Fibroblast of skin of right biceps (primary cell): ENCODE measurements at regions not wholly inside any gene's neighbourhood (a gene's known extent, or its start where the extent isn't known, plus 50 kb on each side); places are given as distances from the start of the nearest gene placed in this dataset.

Experiments
- DNase-seq: peaks from one replicate; pipeline ENCODE4 v3.0.0-alpha.2; 2013

DNA sequence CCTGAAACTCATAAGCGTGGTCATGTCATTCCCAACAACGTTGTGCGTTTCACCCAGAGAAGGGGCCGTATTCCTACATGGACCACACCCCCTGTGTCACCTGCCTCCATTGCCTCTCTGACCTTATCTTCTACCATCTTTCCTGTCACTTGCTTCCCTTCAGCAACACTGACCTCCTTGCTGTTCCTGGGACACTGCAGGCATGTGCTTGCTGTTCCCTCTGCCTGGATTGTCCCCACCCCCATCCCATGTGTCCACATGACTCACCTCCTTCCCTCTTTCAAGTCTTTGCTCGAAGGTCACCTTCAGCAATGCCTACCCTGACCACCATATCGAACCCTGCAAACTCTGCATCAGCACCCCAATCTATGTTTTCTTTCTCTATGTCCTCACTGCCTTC lies 133.2 kb upstream of the ZNF618 start:
- no peak for DNase-seq

GRCh38 chr9:113746486-113746885 lies 129.6 kb upstream of the ZNF618 start:
- DNase-seq, result no peak

DNA sequence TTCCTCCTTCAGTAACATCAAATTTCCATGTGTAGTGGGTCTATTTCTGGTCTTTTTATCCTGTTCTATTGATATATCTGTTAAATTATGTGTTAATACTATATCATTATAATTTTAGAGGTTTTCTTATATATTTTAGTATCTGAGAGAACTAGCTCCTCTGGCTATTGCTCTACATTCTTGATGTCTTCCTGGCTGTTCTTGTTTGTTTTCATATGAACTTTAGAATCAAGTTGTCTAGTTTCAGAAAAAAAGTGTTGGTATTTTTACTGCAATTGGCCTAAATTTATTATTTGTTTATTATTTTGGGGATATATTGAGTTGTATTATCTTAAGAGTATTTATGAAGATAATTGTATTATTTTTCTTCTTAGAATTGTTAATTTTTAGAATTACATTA lies 128.0 kb upstream of the ZNF618 start:
- no peak for DNase-seq

DNA sequence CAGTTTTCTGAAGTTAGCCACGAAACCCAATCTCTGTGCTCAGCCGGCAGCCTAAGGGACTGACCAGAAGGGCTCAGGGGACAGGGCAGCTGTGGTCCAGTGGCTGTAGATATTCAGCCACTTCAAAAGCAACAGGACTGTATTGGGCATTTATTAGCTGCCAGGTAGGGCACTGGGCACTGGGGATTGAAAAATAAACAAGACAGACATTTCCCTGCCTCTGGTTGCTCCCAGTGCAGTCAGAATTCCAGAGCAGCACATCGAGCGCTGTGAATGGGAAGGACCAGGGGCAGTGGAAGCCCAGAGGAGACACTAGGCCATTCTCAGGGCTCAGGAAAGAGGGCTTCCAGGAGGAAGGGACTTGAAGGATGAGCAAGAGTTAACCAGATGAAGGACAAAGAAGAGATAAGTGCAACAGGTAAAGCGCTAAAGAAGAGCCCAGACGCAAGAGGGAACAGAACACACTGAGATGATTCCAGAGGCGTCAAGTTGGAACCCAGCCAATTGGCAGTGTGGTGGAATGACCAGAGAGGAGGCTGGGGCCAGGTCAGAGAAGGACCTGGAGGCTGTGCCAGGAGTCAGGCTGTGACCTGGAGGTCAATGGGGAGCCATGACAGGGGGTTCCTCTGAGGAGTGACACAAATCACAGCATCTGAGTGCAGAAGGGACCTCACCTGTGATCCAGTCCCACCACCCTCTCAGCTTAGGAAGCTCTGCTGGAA lies 122.5 kb upstream of the ZNF618 start:
- no peak for DNase-seq

GRCh38 chr9:113754739-113755138 lies 121.4 kb upstream of the ZNF618 start:
- no peak for DNase-seq

DNA sequence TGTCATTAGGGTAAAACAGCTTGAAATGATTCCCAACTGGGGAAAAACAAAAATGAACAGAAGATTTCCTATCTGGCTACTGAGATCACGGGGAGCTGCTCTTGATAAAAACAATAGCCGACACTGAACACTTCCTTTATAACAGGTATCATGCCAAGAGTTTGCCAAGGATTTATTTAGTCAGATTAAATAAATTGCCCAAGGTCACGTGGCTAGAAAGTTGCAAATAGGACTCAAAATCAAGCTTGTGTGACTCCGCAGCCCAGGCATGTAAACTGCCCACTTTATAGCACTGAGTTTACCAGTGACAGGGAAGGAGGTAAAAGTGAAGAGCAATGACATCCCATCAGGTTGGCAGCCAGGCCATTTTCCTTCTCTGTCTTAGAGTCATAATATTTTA lies 120.7 kb upstream of the ZNF618 start:
- DNase-seq, result no peak

DNA sequence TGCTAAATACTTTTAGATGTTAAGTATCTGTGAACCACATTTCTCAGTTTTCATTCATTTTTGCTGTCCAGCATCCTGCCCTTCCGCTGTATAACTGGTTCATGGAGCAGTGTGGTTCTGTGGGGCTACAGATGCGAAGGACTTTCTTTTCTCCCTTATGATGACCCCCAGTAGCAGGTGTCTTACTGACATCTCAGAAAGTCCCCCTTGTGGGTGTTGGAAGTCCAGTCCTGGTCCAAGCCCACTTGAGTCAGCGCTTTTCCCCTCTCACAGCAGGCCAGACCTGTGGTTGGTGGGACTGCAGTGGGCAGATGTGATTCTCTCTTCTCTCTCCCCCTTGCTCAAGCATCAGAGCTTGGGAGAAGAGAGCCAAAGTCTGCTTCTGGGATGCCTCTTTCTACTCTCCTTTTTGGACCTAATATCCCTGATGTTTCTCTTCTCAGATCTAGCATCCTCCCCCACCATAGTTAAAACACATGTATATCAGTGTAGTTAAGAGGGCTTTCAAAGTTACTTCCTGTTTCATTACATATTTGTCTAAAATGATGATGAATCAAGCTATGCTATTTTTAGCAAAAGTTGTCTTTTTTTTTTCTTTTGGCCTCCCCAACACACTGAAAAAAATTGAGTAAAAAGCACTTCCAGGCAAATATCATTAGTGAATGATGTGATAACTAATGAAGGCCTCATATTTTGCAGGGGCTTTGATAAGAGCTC lies 119.5 kb upstream of the ZNF618 start:
- DNase-seq, result peak; percentile 24

DNA sequence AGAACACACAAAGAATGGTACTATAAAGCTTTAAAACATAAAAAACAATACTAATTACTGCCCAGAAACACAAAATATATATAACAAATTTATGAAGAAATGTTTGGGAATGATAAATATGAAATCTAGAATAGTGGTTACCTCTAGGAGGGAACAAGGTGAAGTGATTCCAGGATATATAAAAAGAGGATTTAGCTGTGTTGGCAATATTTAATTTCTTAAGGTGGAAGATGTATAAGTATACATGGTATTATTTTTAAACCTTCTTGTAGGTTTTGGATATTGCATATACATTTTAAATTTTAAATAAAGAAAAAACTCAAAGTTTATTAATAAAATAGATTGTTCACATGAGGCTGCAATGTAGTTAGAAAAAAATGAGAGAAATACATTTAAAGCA lies 112.7 kb upstream of the ZNF618 start:
- no peak for DNase-seq

DNA sequence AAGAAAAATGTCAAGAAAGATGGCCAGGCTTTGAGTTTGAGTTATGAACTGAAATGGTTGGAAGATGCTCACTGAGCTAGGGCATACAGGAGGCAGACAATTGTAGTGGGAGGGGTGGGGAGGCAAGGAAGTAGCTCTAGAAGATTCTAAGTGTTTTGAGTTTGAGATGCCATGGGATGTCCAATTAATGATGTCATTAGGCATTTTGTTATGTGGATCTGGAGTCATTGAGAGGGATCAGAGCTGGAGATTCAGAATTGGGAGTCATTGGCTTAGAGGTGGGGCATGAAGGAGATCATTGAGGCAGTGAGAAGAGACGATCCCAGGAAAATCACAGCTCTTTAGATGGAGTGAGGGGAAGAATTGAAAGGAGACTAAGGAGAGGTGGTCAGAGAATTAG lies 111.5 kb upstream of the ZNF618 start:
- no peak for DNase-seq

DNA sequence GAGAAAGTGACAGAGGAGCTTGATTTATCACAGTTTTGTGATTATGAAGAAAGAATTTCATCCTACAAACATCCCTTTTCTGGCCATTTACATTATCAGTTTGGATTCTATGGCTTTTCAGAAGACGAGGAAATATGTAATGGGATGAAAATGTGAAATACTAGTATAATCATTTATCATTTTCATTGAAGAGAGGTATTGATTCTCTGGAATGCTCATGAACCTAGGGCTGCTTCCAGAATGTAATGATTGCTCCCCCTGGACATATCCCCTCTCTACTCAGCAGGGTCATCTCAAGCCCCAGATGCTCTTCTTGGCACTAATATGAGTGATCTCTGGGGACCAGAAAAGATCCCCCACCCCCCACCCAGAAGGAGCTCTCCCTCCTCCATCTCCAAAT lies 106.7 kb upstream of the ZNF618 start:
- DNase-seq, result no peak

GRCh38 chr9:113770396-113770795 lies 105.7 kb upstream of the ZNF618 start:
- DNase-seq, result no peak

- no peak for DNase-seq
Measured at GRCh38 chr9:113771199-113771598, 104.9 kb upstream of the ZNF618 start.

- peak; percentile 68 for DNase-seq
Measured at GRCh38 chr9:113772121-113772810, 103.8 kb upstream of the ZNF618 start.

GRCh38 chr9:113774963-113775362 lies 101.1 kb upstream of the ZNF618 start:
- DNase-seq, result no peak

- no peak for DNase-seq
Measured at GRCh38 chr9:113775749-113776148, 100.4 kb upstream of the ZNF618 start.

GRCh38 chr9:113776194-113776593 lies 99.9 kb upstream of the ZNF618 start:
- DNase-seq, result no peak

- DNase-seq, result no peak
Measured at GRCh38 chr9:113781381-113781780, 94.7 kb upstream of the ZNF618 start.

DNA sequence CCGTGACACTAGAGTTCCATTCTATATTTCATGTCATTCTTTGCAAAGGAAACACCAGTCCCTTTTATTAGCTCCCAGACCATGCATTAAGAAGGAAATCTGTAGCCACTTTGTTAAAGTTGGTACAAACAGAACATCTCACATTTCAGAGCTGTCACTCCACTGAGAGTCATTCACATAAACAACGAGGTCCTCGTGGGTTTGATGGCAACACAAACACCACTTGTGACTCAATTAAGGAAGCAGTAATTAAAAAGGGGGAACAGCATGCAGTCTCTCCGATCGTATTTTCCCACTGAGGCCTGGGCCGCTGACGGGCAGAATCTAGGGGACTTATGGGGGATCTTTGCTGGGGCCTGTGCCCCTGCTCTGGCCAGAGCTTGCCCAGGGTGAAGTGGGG lies 94.2 kb upstream of the ZNF618 start:
- DNase-seq, result no peak

- no peak for DNase-seq
Measured at GRCh38 chr9:113783475-113783874, 92.6 kb upstream of the ZNF618 start.

- no peak for DNase-seq
Measured at GRCh38 chr9:113785334-113785733, 90.8 kb upstream of the ZNF618 start.

DNA sequence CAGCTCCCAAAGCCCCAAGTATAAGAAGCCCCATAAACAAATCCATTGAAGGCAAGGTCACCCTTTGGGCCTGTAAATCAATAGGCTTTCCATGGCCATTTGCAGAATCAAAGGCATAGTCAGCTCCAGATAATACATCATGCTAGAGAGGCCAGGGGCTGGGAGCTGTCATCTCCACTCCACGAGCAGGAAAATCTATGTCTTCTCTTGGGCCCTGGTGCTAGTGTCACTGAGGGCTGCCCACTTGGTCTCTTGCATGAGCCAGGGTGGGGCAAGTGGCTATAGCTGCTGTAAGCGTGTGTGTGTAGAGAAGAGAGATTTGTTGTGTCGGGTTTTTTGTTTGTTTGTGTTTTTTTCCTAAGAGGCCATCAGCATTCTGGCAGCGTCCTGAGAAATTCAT lies 90.0 kb upstream of the ZNF618 start:
- DNase-seq, result no peak

GRCh38 chr9:113787871-113788270 lies 88.2 kb upstream of the ZNF618 start:
- no peak for DNase-seq

DNA sequence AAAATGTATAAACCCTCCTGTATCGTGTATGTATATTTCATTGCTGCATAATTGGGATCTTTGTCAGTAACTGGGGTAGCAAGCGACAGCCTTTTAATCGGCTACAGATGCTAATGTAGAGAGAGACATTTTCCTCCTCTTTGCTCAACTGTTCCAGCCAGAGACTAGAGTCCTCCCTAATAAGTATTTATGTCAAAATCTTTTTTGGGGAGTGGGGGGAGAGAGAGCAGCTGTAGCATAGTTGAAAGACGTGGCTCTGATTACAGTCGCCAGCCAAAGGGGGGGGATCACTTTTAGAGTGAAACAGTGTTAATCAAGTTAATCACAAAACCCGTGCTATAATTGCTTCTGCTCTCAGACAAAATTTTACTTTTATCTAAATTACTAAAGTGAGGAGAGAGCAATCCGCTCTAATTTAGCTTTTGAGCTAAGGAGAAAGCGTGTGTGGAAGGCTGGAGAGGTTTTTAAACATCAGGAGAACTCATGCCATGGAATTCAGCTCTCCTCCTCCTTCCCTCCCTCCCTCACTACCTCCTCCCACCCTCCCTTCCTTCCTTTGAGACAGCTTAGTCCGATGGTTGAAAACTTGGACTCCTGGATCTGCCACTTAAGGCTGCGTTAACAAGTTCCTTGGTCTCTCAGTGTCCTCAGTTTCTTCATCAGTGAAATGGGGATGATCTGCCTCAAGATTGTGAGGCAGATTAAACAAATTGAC lies 87.3 kb upstream of the ZNF618 start:
- DNase-seq, result no peak

DNA sequence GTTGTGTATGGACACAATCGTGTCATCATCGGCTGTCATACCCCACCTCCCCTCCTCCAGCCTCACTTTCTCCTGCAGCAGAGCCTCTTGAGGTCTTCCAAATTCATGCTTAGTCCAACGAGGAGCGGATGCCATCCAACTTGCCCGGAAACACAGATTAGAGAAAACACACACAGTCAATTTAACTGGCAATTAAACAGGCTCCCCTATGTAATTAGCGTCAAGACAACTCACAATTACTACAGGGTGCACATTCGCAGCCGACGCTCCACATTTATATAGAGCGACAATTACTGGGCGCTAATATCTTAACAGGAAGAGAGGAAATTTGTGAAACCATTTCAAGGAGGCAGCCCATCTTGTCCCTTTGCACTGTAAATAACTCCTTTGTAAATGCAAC lies 86.0 kb upstream of the ZNF618 start:
- no peak for DNase-seq
